ENCODE measurements at regions not wholly inside any gene's neighbourhood (a gene's known extent, or its start where the extent isn't known, plus 50 kb on each side); places are given as distances from the start of the nearest gene placed in this dataset.

- TF ChIP-seq CTCF (IDR thresholded peaks at IDR 0.05) (no peak), ZFX (IDR thresholded peaks at IDR 0.05; ENCODE audit: borderline replicate concordance) (no peak)
- no peak overlapping the region for H3K27ac ChIP-seq
These were observed 398.6 kb upstream of the NRP1 start for GRCh38 chr10:33733058-33733457.

- no peak overlapping the region for H3K27ac ChIP-seq
These were observed 397.8 kb upstream of the NRP1 start for GRCh38 chr10:33732161-33732680.

GRCh38 chr10:33731322-33731721, 396.9 kb upstream of the NRP1 start:
- TF ChIP-seq ZFX (IDR thresholded peaks at IDR 0.05; ENCODE audit: borderline replicate concordance) (no peak), CTCF (IDR thresholded peaks at IDR 0.05) (no peak)
- no peak overlapping the region for H3K27ac ChIP-seq

More at GRCh38 chr10:33732161-33732680, 397.8 kb upstream of the NRP1 start:
- no peak for TF ChIP-seq ZFX (IDR thresholded peaks at IDR 0.05; ENCODE audit: borderline replicate concordance)

- no peak overlapping the region for H3K27ac ChIP-seq
- TF ChIP-seq CTCF (IDR thresholded peaks at IDR 0.05): no peak
- no peak for TF ChIP-seq ZFX (IDR thresholded peaks at IDR 0.05; ENCODE audit: borderline replicate concordance)
These were observed 391.0 kb upstream of the NRP1 start for GRCh38 chr10:33725430-33725829.

GRCh38 chr10:33723181-33723580, 388.7 kb upstream of the NRP1 start:
- no peak overlapping the region for H3K27ac ChIP-seq
- TF ChIP-seq ZFX (IDR thresholded peaks at IDR 0.05; ENCODE audit: borderline replicate concordance) (no peak), CTCF (IDR thresholded peaks at IDR 0.05) (no peak)

- no peak for TF ChIP-seq ZFX (IDR thresholded peaks at IDR 0.05; ENCODE audit: borderline replicate concordance)
- no peak for TF ChIP-seq CTCF (IDR thresholded peaks at IDR 0.05)
- H3K27ac ChIP-seq: no peak overlapping the region
These were observed 387.6 kb upstream of the NRP1 start for GRCh38 chr10:33722067-33722466.

GRCh38 chr10:33721509-33721908, 387.0 kb upstream of the NRP1 start:
- TF ChIP-seq CTCF (IDR thresholded peaks at IDR 0.05) (no peak), ZFX (IDR thresholded peaks at IDR 0.05; ENCODE audit: borderline replicate concordance) (no peak)
- no peak overlapping the region for H3K27ac ChIP-seq

- no peak overlapping the region for H3K27ac ChIP-seq
- TF ChIP-seq CTCF (IDR thresholded peaks at IDR 0.05): no peak
These were observed 385.7 kb upstream of the NRP1 start for GRCh38 chr10:33720161-33720560.
